ENCODE measurements at regions not wholly inside any gene's neighbourhood (a gene's known extent, or its start where the extent isn't known, plus 50 kb on each side); places are given as distances from the start of the nearest gene placed in this dataset.
"Not testable (repeated sequence)": the region's sequence is repeated elsewhere in the genome, so short reads cannot be mapped to it uniquely, and the experiment has no call there.

- DNase-seq (ENCODE audit: low spot score): not testable (repeated sequence)
Observed at GRCh38 chr6:78665819-78666218, 201.5 kb upstream of the IRAK1BP1 start.

- no peak for DNase-seq (ENCODE audit: low spot score)
Observed at GRCh38 chr6:78666764-78667163, 200.6 kb upstream of the IRAK1BP1 start.

GRCh38 chr6:78670156-78670555 lies 197.2 kb upstream of the IRAK1BP1 start:
- DNase-seq (ENCODE audit: low spot score): no peak

GRCh38 chr6:78670802-78671201 lies 196.5 kb upstream of the IRAK1BP1 start:
- no peak for DNase-seq (ENCODE audit: low spot score)

- DNase-seq (ENCODE audit: low spot score): not testable (repeated sequence)
Observed at GRCh38 chr6:78676069-78677007, 191.0 kb upstream of the IRAK1BP1 start.

GRCh38 chr6:78688668-78689067 lies 178.7 kb upstream of the IRAK1BP1 start:
- DNase-seq (ENCODE audit: low spot score): no peak

GRCh38 chr6:78693835-78694234 lies 173.5 kb upstream of the IRAK1BP1 start:
- no peak for DNase-seq (ENCODE audit: low spot score)

- not testable (repeated sequence) for DNase-seq (ENCODE audit: low spot score)
Observed at GRCh38 chr6:78694628-78695027, 172.7 kb upstream of the IRAK1BP1 start.

- DNase-seq (ENCODE audit: low spot score): peak; percentile 45
Observed at GRCh38 chr6:78700991-78701390, 166.4 kb upstream of the IRAK1BP1 start.

- peak; percentile 71 for DNase-seq (ENCODE audit: low spot score)
Observed at GRCh38 chr6:78701407-78701806, 165.9 kb upstream of the IRAK1BP1 start.

- no peak for DNase-seq (ENCODE audit: low spot score)
Observed at GRCh38 chr6:78709021-78709420, 158.3 kb upstream of the IRAK1BP1 start.

GRCh38 chr6:78713564-78713963 lies 153.8 kb upstream of the IRAK1BP1 start:
- no peak for DNase-seq (ENCODE audit: low spot score)

- no peak for DNase-seq (ENCODE audit: low spot score)
Observed at GRCh38 chr6:78744144-78744543, 123.2 kb upstream of the IRAK1BP1 start.

- DNase-seq (ENCODE audit: low spot score): no peak
Observed at GRCh38 chr6:78746457-78746856, 120.9 kb upstream of the IRAK1BP1 start.

- DNase-seq (ENCODE audit: low spot score): no peak
Observed at GRCh38 chr6:78749326-78749725, 118.0 kb upstream of the IRAK1BP1 start.

- DNase-seq (ENCODE audit: low spot score): not testable (repeated sequence)
Observed at GRCh38 chr6:78758297-78758798, 109.0 kb upstream of the IRAK1BP1 start.

GRCh38 chr6:78768271-78768670 lies 99.1 kb upstream of the IRAK1BP1 start:
- no peak for DNase-seq (ENCODE audit: low spot score)

GRCh38 chr6:78770765-78771164 lies 96.6 kb upstream of the IRAK1BP1 start:
- DNase-seq (ENCODE audit: low spot score): no peak

- DNase-seq (ENCODE audit: low spot score): no peak
Observed at GRCh38 chr6:78771586-78771985, 95.8 kb upstream of the IRAK1BP1 start.

- peak; percentile 27 for DNase-seq (ENCODE audit: low spot score)
Observed at GRCh38 chr6:78781001-78781400, 86.3 kb upstream of the IRAK1BP1 start.

GRCh38 chr6:78783366-78783765 lies 84.0 kb upstream of the IRAK1BP1 start:
- DNase-seq (ENCODE audit: low spot score): not testable (repeated sequence)

GRCh38 chr6:78797270-78797669 lies 70.1 kb upstream of the IRAK1BP1 start:
- no peak for DNase-seq (ENCODE audit: low spot score)

GRCh38 chr6:78799682-78800081 lies 67.7 kb upstream of the IRAK1BP1 start:
- no peak for DNase-seq (ENCODE audit: low spot score)

GRCh38 chr6:78806792-78807191 lies 60.6 kb upstream of the IRAK1BP1 start:
- DNase-seq (ENCODE audit: low spot score): not testable (repeated sequence)
